IMR-90 (cell line): ENCODE measurements at regions not wholly inside any gene's neighbourhood (a gene's known extent, or its start where the extent isn't known, plus 50 kb on each side); places are given as distances from the start of the nearest gene placed in this dataset.

Source experiments
- BHLHE40 ChIP-seq: fragments of 150-350 bp; IDR thresholded peaks from 2 replicates; pipeline ENCODE4 v1.6.1; 2016; ENCODE audit warnings: mild to moderate bottlenecking, low read depth, low read length
- CEBPB ChIP-seq: IDR thresholded peaks from 2 replicates; pipeline ENCODE4 v1.6.1; 2012; ENCODE audit warnings: low read depth, low read length, improper control_type of control experiment
- CTCF ChIP-seq: conservative IDR thresholded peaks from 2 replicates; pipeline ENCODE4 v1.5.1; 2012; ENCODE audit warnings: mild to moderate bottlenecking, low read depth, low read length, improper control_type of control experiment
- ELK1 ChIP-seq: fragments of 150-350 bp; IDR thresholded peaks from 2 replicates; pipeline ENCODE4 v1.6.1; 2016; ENCODE audit warnings: low read depth, mild to moderate bottlenecking, low read length, moderate library complexity, borderline replicate concordance
- MAFK ChIP-seq: IDR thresholded peaks from 2 replicates; pipeline ENCODE4 v1.6.1; 2012; ENCODE audit warnings: low read depth, low read length, improper control_type of control experiment
- MAZ ChIP-seq: IDR thresholded peaks from 2 replicates; pipeline ENCODE4 v1.6.1; 2012; ENCODE audit warnings: low read depth, mild to moderate bottlenecking, low read length, improper control_type of control experiment, moderate library complexity, borderline replicate concordance
- POLR2A ChIP-seq: IDR thresholded peaks from 2 replicates; pipeline ENCODE4 v1.6.1; 2012; ENCODE audit warnings: mild to moderate bottlenecking, low read depth, low read length
- RCOR1 ChIP-seq: IDR thresholded peaks from 2 replicates; pipeline ENCODE4 v1.6.1; 2012; ENCODE audit warnings: mild to moderate bottlenecking, low read length, improper control_type of control experiment; ENCODE audit not compliant: insufficient replicate concordance

- TF ChIP-seq CTCF (no peak), POLR2A (no peak), MAFK (no peak), RCOR1 (no peak), ELK1 (no peak), BHLHE40 (no peak), CEBPB (peak; percentile 20; the same call in 1 of the 2 replicates), MAZ (no peak)
Observed at GRCh38 chr5:21574438-21574837, 1278.7 kb downstream of the CDH12 start.
